CD8-positive, alpha-beta memory T cell (primary cell): ENCODE measurements at regions not wholly inside any gene's neighbourhood (a gene's known extent, or its start where the extent isn't known, plus 50 kb on each side); places are given as distances from the start of the nearest gene placed in this dataset.

Experiments
- CTCF ChIA-PET: fragments of 350-600 bp; sonication (Branson Sonifier 250); formaldehyde crosslinking; loops from one replicate; lab custom pipeline; 2021; ENCODE audit warnings: antibody characterized with exemption; lab: Charles Lee
- POLR2A ChIA-PET: fragments of 350-600 bp; sonication (Branson Sonifier 250); formaldehyde crosslinking; loops from one replicate; lab custom pipeline; 2021; ENCODE audit warnings: antibody characterized with exemption; lab: Charles Lee
- DNase-seq, 5 donors: peaks; one replicate each; pipeline versions ENCODE4 v3.0.0 to v3.0.0-alpha.2; 2020 to 2022; ENCODE audit warnings: mixed read lengths in 1 of 5
- H3K27ac ChIP-seq: one replicate; pipeline ENCODE4 v1.7.0; 2013; ENCODE audit warnings: low read depth, mild to moderate bottlenecking, low read length, moderate library complexity
- H3K27me3 ChIP-seq: 2 replicates; pipeline ENCODE4 v1.7.0; 2013; ENCODE audit warnings: low read length, mild to moderate bottlenecking; ENCODE audit not compliant: insufficient read depth, poor library complexity, severe bottlenecking
- H3K36me3 ChIP-seq: 2 replicates; pipeline ENCODE4 v1.7.0; 2013; ENCODE audit warnings: mild to moderate bottlenecking, low read length, moderate library complexity; ENCODE audit not compliant: insufficient read depth
- H3K4me1 ChIP-seq: 2 replicates; pipeline ENCODE4 v1.7.0; 2013; ENCODE audit warnings: mild to moderate bottlenecking, low read length, moderate library complexity; ENCODE audit not compliant: insufficient read depth
- H3K4me3 ChIP-seq: 2 replicates; pipeline ENCODE4 v1.7.0; 2013; ENCODE audit warnings: mild to moderate bottlenecking, low read length
- H3K9me3 ChIP-seq: 2 replicates; pipeline ENCODE4 v1.7.0; 2013; ENCODE audit warnings: mild to moderate bottlenecking, low read length
- H3K27ac Mint-ChIP-seq, 8 donors: one replicate each; pipeline ENCODE4 v1.8.0; 2020 to 2021; ENCODE audit warnings: mixed read lengths in 8 of 8, mild to moderate bottlenecking in 6 of 8, inconsistent platforms in 3 of 8, moderate library complexity in 3 of 8
- H3K27me3 Mint-ChIP-seq, 2 donors: one replicate each; pipeline ENCODE4 v1.8.0; 2020 to 2021; ENCODE audit warnings: mixed read lengths in 2 of 2, mild to moderate bottlenecking in 1 of 2, moderate library complexity in 1 of 2
- H3K36me3 Mint-ChIP-seq, 3 donors: one replicate each; pipeline ENCODE4 v1.8.0; 2020 to 2021; ENCODE audit warnings: mixed read lengths in 3 of 3, inconsistent platforms in 1 of 3, mild to moderate bottlenecking in 1 of 3
- H3K4me1 Mint-ChIP-seq, 3 donors: one replicate each; pipeline ENCODE4 v1.8.0; 2020 to 2021; ENCODE audit warnings: mixed read lengths in 3 of 3, inconsistent platforms in 1 of 3, mild to moderate bottlenecking in 1 of 3
- H3K4me3 Mint-ChIP-seq, 7 donors: one replicate each; pipeline ENCODE4 v1.8.0; 2020 to 2021; ENCODE audit warnings: mixed read lengths in 7 of 7, mild to moderate bottlenecking in 6 of 7, moderate library complexity in 4 of 7, inconsistent platforms in 2 of 7
- H3K9me3 Mint-ChIP-seq, 5 donors: one replicate each; pipeline ENCODE4 v1.8.0; 2020 to 2022; ENCODE audit warnings: mixed read lengths in 5 of 5, mild to moderate bottlenecking in 3 of 5, moderate library complexity in 2 of 5, inconsistent platforms in 1 of 5

GRCh38 chr5:2696156-2696807 is 55.2 kb downstream of the IRX2 start:
- no peak overlapping the region for H3K27ac Mint-ChIP-seq
- ChIA-PET POLR2A (no interaction called here), CTCF (no interaction called here)

GRCh38 chr5:2695200-2695891 is 56.1 kb downstream of the IRX2 start:
- Mint-ChIP-seq H3K27ac (no peak overlapping the region), H3K4me3 (no peak overlapping the region), H3K36me3 (no peaks in the 10 kb centered on the region), H3K27me3 (no peaks in the 10 kb centered on the region), H3K9me3 (peaks cover 3 to 12% (median 6%) of the 10 kb centered on the region in 5 donors), H3K4me1 (no peaks in the 10 kb centered on the region)
- Histone ChIP-seq H3K27ac (no peak overlapping the region), H3K36me3 (no peaks in the 10 kb centered on the region), H3K4me1 (no peaks in the 10 kb centered on the region), H3K4me3 (no peak overlapping the region), H3K9me3 (no peaks in the 10 kb centered on the region), H3K27me3 (no peaks in the 10 kb centered on the region)
- ChIA-PET CTCF (no interaction called here), POLR2A (no interaction called here)
- no peak for DNase-seq

More at GRCh38 chr5:2696156-2696807, 55.2 kb downstream of the IRX2 start:
- Histone ChIP-seq H3K27me3 (no peaks in the 10 kb centered on the region), H3K9me3 (no peaks in the 10 kb centered on the region), H3K27ac (no peak overlapping the region), H3K4me3 (no peak overlapping the region), H3K4me1 (no peaks in the 10 kb centered on the region), H3K36me3 (no peaks in the 10 kb centered on the region)
- DNase-seq, result no peak
- Mint-ChIP-seq H3K27me3 (no peaks in the 10 kb centered on the region), H3K9me3 (peaks cover 3 to 12% (median 6%) of the 10 kb centered on the region in 5 donors), H3K36me3 (no peaks in the 10 kb centered on the region), H3K4me3 (no peak overlapping the region), H3K4me1 (no peaks in the 10 kb centered on the region)

GRCh38 chr5:2691530-2691929 is 59.9 kb downstream of the IRX2 start:
- CTCF ChIA-PET, result no interaction called here
- Mint-ChIP-seq H3K4me1 (no peaks in the 10 kb centered on the region), H3K36me3 (no peaks in the 10 kb centered on the region), H3K9me3 (peaks cover 0 to 12% (median 8%) of the 10 kb centered on the region in 5 donors), H3K4me3 (no peak overlapping the region), H3K27me3 (no peaks in the 10 kb centered on the region), H3K27ac (no peak overlapping the region)
- DNase-seq, result no peak
- POLR2A ChIA-PET, result no interaction called here
- Histone ChIP-seq H3K27ac (no peak overlapping the region), H3K4me1 (no peaks in the 10 kb centered on the region), H3K27me3 (no peaks in the 10 kb centered on the region), H3K36me3 (no peaks in the 10 kb centered on the region), H3K4me3 (no peak overlapping the region), H3K9me3 (no peaks in the 10 kb centered on the region)

GRCh38 chr5:2690293-2690692 is 61.2 kb downstream of the IRX2 start:
- Histone ChIP-seq H3K36me3 (no peaks in the 10 kb centered on the region), H3K27me3 (no peaks in the 10 kb centered on the region), H3K4me1 (no peaks in the 10 kb centered on the region), H3K9me3 (no peaks in the 10 kb centered on the region), H3K4me3 (no peak overlapping the region), H3K27ac (no peak overlapping the region)
- H3K27me3 Mint-ChIP-seq, result no peaks in the 10 kb centered on the region
- no peak overlapping the region for H3K4me3 Mint-ChIP-seq
- DNase-seq, result no peak
- no peak overlapping the region for H3K27ac Mint-ChIP-seq
- H3K36me3 Mint-ChIP-seq, result no peaks in the 10 kb centered on the region
- ChIA-PET POLR2A (no interaction called here), CTCF (no interaction called here)
- H3K9me3 Mint-ChIP-seq, result peaks cover 0 to 9% (median 7%) of the 10 kb centered on the region in 5 donors
- no peaks in the 10 kb centered on the region for H3K4me1 Mint-ChIP-seq

- Mint-ChIP-seq H3K9me3 (peaks cover 2 to 9% (median 6%) of the 10 kb centered on the region in 5 donors), H3K4me1 (no peaks in the 10 kb centered on the region), H3K36me3 (no peaks in the 10 kb centered on the region), H3K27me3 (no peaks in the 10 kb centered on the region), H3K4me3 (no peak overlapping the region), H3K27ac (no peak overlapping the region)
- Histone ChIP-seq H3K36me3 (no peaks in the 10 kb centered on the region), H3K9me3 (no peaks in the 10 kb centered on the region), H3K27me3 (no peaks in the 10 kb centered on the region), H3K4me1 (no peaks in the 10 kb centered on the region), H3K27ac (no peak overlapping the region), H3K4me3 (no peak overlapping the region)
- DNase-seq, result no peak
- CTCF ChIA-PET, result no interaction called here
- POLR2A ChIA-PET, result no interaction called here
These were observed 62.9 kb downstream of the IRX2 start for GRCh38 chr5:2688586-2688985.

- Histone ChIP-seq H3K4me3 (no peak overlapping the region), H3K9me3 (no peaks in the 10 kb centered on the region), H3K27ac (no peak overlapping the region), H3K4me1 (no peaks in the 10 kb centered on the region), H3K36me3 (no peaks in the 10 kb centered on the region), H3K27me3 (no peaks in the 10 kb centered on the region)
- Mint-ChIP-seq H3K4me3 (no peak overlapping the region), H3K4me1 (no peaks in the 10 kb centered on the region), H3K36me3 (no peaks in the 10 kb centered on the region), H3K27ac (no peak overlapping the region), H3K27me3 (no peaks in the 10 kb centered on the region), H3K9me3 (peaks cover 1 to 13% (median 5%) of the 10 kb centered on the region in 5 donors)
- ChIA-PET POLR2A (no interaction called here), CTCF (no interaction called here)
- DNase-seq, result no peak
These were observed 63.7 kb downstream of the IRX2 start for GRCh38 chr5:2687746-2688145.

GRCh38 chr5:2686321-2687124 is 65.0 kb downstream of the IRX2 start:
- H3K27ac Mint-ChIP-seq, result peak overlapping the region in 1 of 8 donors; percentile 48
- POLR2A ChIA-PET, result no interaction called here

GRCh38 chr5:2685651-2686272 is 65.7 kb downstream of the IRX2 start:
- Mint-ChIP-seq H3K4me1 (no peaks in the 10 kb centered on the region), H3K27ac (no peak overlapping the region), H3K27me3 (no peaks in the 10 kb centered on the region), H3K4me3 (no peak overlapping the region), H3K36me3 (no peaks in the 10 kb centered on the region), H3K9me3 (peaks cover 3 to 8% (median 5%) of the 10 kb centered on the region in 5 donors)
- Histone ChIP-seq H3K9me3 (no peaks in the 10 kb centered on the region), H3K27ac (no peak overlapping the region), H3K27me3 (no peaks in the 10 kb centered on the region), H3K4me1 (no peaks in the 10 kb centered on the region), H3K36me3 (no peaks in the 10 kb centered on the region), H3K4me3 (no peak overlapping the region)
- DNase-seq, result no peak
- CTCF ChIA-PET, result no interaction called here
- POLR2A ChIA-PET, result no interaction called here

More at GRCh38 chr5:2686321-2687124, 65.0 kb downstream of the IRX2 start:
- H3K36me3 Mint-ChIP-seq, result no peaks in the 10 kb centered on the region
- H3K4me1 Mint-ChIP-seq, result no peaks in the 10 kb centered on the region
- Histone ChIP-seq H3K4me3 (no peak overlapping the region), H3K9me3 (no peaks in the 10 kb centered on the region), H3K36me3 (no peaks in the 10 kb centered on the region), H3K4me1 (no peaks in the 10 kb centered on the region), H3K27me3 (no peaks in the 10 kb centered on the region), H3K27ac (no peak overlapping the region)
- H3K4me3 Mint-ChIP-seq, result no peak overlapping the region
- H3K9me3 Mint-ChIP-seq, result peaks cover 2 to 10% (median 5%) of the 10 kb centered on the region in 5 donors
- no peak for DNase-seq
- H3K27me3 Mint-ChIP-seq, result no peaks in the 10 kb centered on the region
- CTCF ChIA-PET, result no interaction called here
